A549 (cell line): ENCODE measurements at regions not wholly inside any gene's neighbourhood (a gene's known extent, or its start where the extent isn't known, plus 50 kb on each side); places are given as distances from the start of the nearest gene placed in this dataset.

Experiments
- ATAC-seq, 2 experiments: fragments of 200-7000 bp in 1 of 2; fragments of >200 bp in 1 of 2; cut with Nextera tagmentation in 1 of 2; cut with Tn5 transposase in 1 of 2; 3 replicates each; pipeline versions ENCODE4 v1.8.0 to v1.9.1; 2018 to 2020; ENCODE audit warnings: mild to moderate bottlenecking in 1 of 2, moderate library complexity in 1 of 2
- CTCF ChIA-PET: fragments of 300-600 bp; sonication (Branson Sonifier 250); formaldehyde crosslinking; extraction: SDS; loops from one replicate; lab custom pipeline; 2021; ENCODE audit warnings: antibody characterized with exemption, inconsistent platforms; lab: Yijun Ruan, JAX
- POLR2A ChIA-PET: fragments of 350-600 bp; formaldehyde crosslinking; extraction: SDS; loops from one replicate; lab custom pipeline; 2021; ENCODE audit warnings: antibody characterized with exemption, inconsistent platforms; lab: Yijun Ruan, JAX
- DNase-seq, 2 experiments: peaks; one replicate each; pipeline versions ENCODE4 v3.0.0 to v3.0.0-alpha.2; 2011 to 2016; ENCODE audit warnings: low read depth in 1 of 2, low spot score in 1 of 2
- FAIRE-seq: peaks from 2 replicates; lab custom pipeline; 2011; peaks lifted over from hg19 to GRCh38; lab: Jason Lieb, UNC
- H3K27ac ChIP-seq, 2 experiments: fragments of >200 bp; sonication (Bioruptor Twin); formaldehyde crosslinking; 3 replicates each; pipeline ENCODE4 v1.5.1; 2016 to 2017
- H3K4me1 ChIP-seq: fragments of >200 bp; sonication (Bioruptor Twin); formaldehyde crosslinking; 3 replicates; pipeline ENCODE4 v1.6.1; 2016
- H3K4me2 ChIP-seq: fragments of >200 bp; sonication (Bioruptor Twin); formaldehyde crosslinking; 3 replicates; pipeline ENCODE4 v1.6.1; 2016
- H3K4me3 ChIP-seq: fragments of >200 bp; sonication (Bioruptor Twin); formaldehyde crosslinking; 3 replicates; pipeline ENCODE4 v1.5.1; 2016
- H3K9me3 ChIP-seq: fragments of >200 bp; sonication (Bioruptor Twin); formaldehyde crosslinking; 3 replicates; pipeline ENCODE4 v1.6.1; 2016
- ATOH8 ChIP-seq: fragments of 250-450 bp; sonication (Bioruptor Pico); IDR thresholded peaks from 2 replicates; pipeline ENCODE4 v1.5.0; 2020; ENCODE audit warnings: low read depth, mild to moderate bottlenecking, moderate library complexity
- BCL3 ChIP-seq: fragments of >200 bp; sonication (Bioruptor Twin); formaldehyde crosslinking; IDR thresholded peaks from 3 replicates; pipeline ENCODE4 v1.6.1; 2016
- CEBPB ChIP-seq, 2 experiments: fragments of >200 bp in 1 of 2; sonication (Bioruptor Twin) in 1 of 2; formaldehyde crosslinking in 1 of 2; IDR thresholded peaks; 2 replicates each; pipeline ENCODE4 v1.6.1; 2012 to 2016
- CTCF ChIP-seq: fragments of >200 bp; sonication (Bioruptor Twin); formaldehyde crosslinking; IDR thresholded peaks from 3 replicates; pipeline ENCODE4 v1.5.1; 2016
- E2F6 ChIP-seq: IDR thresholded peaks from 2 replicates; pipeline ENCODE4 v1.6.1; 2012; ENCODE audit warnings: low read depth, borderline replicate concordance
- FOSB ChIP-seq: fragments of 250-450 bp; sonication (Bioruptor Pico); IDR thresholded peaks from 2 replicates; pipeline ENCODE4 v1.5.0; 2020; ENCODE audit warnings: mild to moderate bottlenecking, moderate library complexity
- FOSL2 ChIP-seq, 2 experiments: fragments of 450-650 bp in 1 of 2; fragments of >200 bp in 1 of 2; sonication (Bioruptor Twin) in 1 of 2; formaldehyde crosslinking; IDR thresholded peaks; 2 replicates each; pipeline versions ENCODE4 v1.5.0 to v1.6.1; 2016 to 2020; ENCODE audit warnings: mild to moderate bottlenecking in 1 of 2, moderate library complexity in 1 of 2
- HMGXB4 ChIP-seq: fragments of 250-450 bp; sonication (Bioruptor Pico); IDR thresholded peaks from 2 replicates; pipeline ENCODE4 v1.5.0; 2021; ENCODE audit warnings: mild to moderate bottlenecking, moderate library complexity, borderline replicate concordance
- HOXB5 ChIP-seq: fragments of 250-450 bp; sonication (Bioruptor Pico); IDR thresholded peaks from 2 replicates; pipeline ENCODE4 v1.5.0; 2020; ENCODE audit warnings: mild to moderate bottlenecking, moderate library complexity
- MAX ChIP-seq: IDR thresholded peaks from 2 replicates; pipeline ENCODE4 v1.6.1; 2012
- NPAS2 ChIP-seq: fragments of 250-450 bp; sonication (Bioruptor Pico); IDR thresholded peaks from 2 replicates; pipeline ENCODE4 v1.8.0; 2022; ENCODE audit warnings: mild to moderate bottlenecking, moderate library complexity, borderline replicate concordance
- REST ChIP-seq: fragments of 200-600 bp; sonication (generic); IDR thresholded peaks from 2 replicates; pipeline ENCODE4 v1.6.1; 2016; ENCODE audit warnings: antibody characterized with exemption, mild to moderate bottlenecking, moderate library complexity
- SMC3 ChIP-seq: fragments of >200 bp; sonication (Bioruptor Twin); formaldehyde crosslinking; IDR thresholded peaks from 3 replicates; pipeline ENCODE4 v1.6.1; 2018; ENCODE audit warnings: inconsistent platforms
- TP53 ChIP-seq: fragments of 250-450 bp; sonication (Bioruptor Pico); IDR thresholded peaks from 2 replicates; pipeline ENCODE4 v1.5.0; 2021; ENCODE audit warnings: mild to moderate bottlenecking, moderate library complexity
- ZC3H11A ChIP-seq: fragments of 450-650 bp; IDR thresholded peaks from 2 replicates; pipeline ENCODE4 v1.6.1; 2014; ENCODE audit warnings: antibody characterized with exemption, mild to moderate bottlenecking
- WGBS: methylation state at CpG from one replicate; pipeline ENCODE4 v1.1.6; 2017; ENCODE audit errors: missing lambda C conversion rate; 5-methylcytosine and 5-hydroxymethylcytosine counted together

GRCh38 chr15:62637950-62638619, 404.5 kb upstream of the TPM1 start:
- WGBS: 88% methylated on average over 8 of the region's 8 CpGs
- H3K4me2 ChIP-seq: no peak overlapping the region
- POLR2A ChIA-PET: no interaction called here

GRCh38 chr15:62639432-62639831, 403.1 kb upstream of the TPM1 start:
- TF ChIP-seq HMGXB4 (CRISPR knock-in tag) (no peak), ZC3H11A (no peak)
- CTCF ChIA-PET: interaction anchor here (1.0 to 1.9 kb wide), 4 partner anchors 10 to 103 kb away, joined by 3 to 7 read pairs (median 4); no protein-coding TSS in a partner anchor
- Histone ChIP-seq H3K4me3 (no peak overlapping the region), H3K4me1 (peaks cover 16% of the 10 kb centered on the region; the same call in 2 of the 3 replicates), H3K4me2 (no peak overlapping the region), H3K9me3 (no peaks in the 10 kb centered on the region), H3K27ac (no peak overlapping the region)
- no peak for DNase-seq
- FAIRE-seq: no peak
- POLR2A ChIA-PET: no interaction called here
- WGBS: 96% methylated on average over 4 of the region's 4 CpGs
- ATAC-seq: no peak

More at GRCh38 chr15:62637950-62638619, 404.5 kb upstream of the TPM1 start:
- Histone ChIP-seq H3K4me3 (no peak overlapping the region), H3K9me3 (no peaks in the 10 kb centered on the region), H3K27ac (no peak overlapping the region), H3K4me1 (peaks cover 16% of the 10 kb centered on the region; the same call in 2 of the 3 replicates)
- ATAC-seq (no peak), FAIRE-seq (no peak), DNase-seq (no peak)
- CTCF ChIA-PET: interaction anchor here (1.2 to 1.3 kb wide), 2 partner anchors 8 to 104 kb away, joined by 4 read pairs; no protein-coding TSS in a partner anchor
- TF ChIP-seq CTCF (no peak), E2F6 (no peak), FOSB (CRISPR knock-in tag) (no peak), MAX (no peak)

GRCh38 chr15:62639906-62640605, 402.5 kb upstream of the TPM1 start:
- no peak for TF ChIP-seq MAX
- TF ChIP-seq BCL3: no peak
- no peak for TF ChIP-seq ATOH8 (CRISPR knock-in tag)
- no peak for TF ChIP-seq HOXB5 (CRISPR knock-in tag)
- no peak for TF ChIP-seq TP53 (CRISPR knock-in tag)
- TF ChIP-seq SMC3: no peak
- no peak for TF ChIP-seq FOSL2 (IDR thresholded peaks at IDR 0.05)
- TF ChIP-seq FOSL2 (CRISPR knock-in tag; IDR thresholded peaks at IDR 0.05): no peak
- TF ChIP-seq REST: no peak
- TF ChIP-seq CEBPB (IDR thresholded peaks at IDR 0.05): no peak
- TF ChIP-seq HMGXB4 (CRISPR knock-in tag): no peak
- no peak for TF ChIP-seq NPAS2 (CRISPR knock-in tag)
- CTCF ChIA-PET: interaction anchor here (1.0 to 1.9 kb wide), 4 partner anchors 9 to 103 kb away, joined by 3 to 7 read pairs (median 4); no protein-coding TSS in a partner anchor
- ATAC-seq: no peak
- no peak for FAIRE-seq
- H3K4me3 ChIP-seq: no peak overlapping the region
- 82% methylated on average over 6 of the region's 6 CpGs for WGBS
- H3K4me1 ChIP-seq: peaks cover 16% of the 10 kb centered on the region; the same call in 2 of the 3 replicates
- DNase-seq: no peak
- no peak overlapping the region for H3K27ac ChIP-seq
- H3K9me3 ChIP-seq: no peaks in the 10 kb centered on the region
- H3K4me2 ChIP-seq: no peak overlapping the region
- POLR2A ChIA-PET: no interaction called here
